GM23338 (cell line): ENCODE measurements at regions not wholly inside any gene's neighbourhood (a gene's known extent, or its start where the extent isn't known, plus 50 kb on each side); places are given as distances from the start of the nearest gene placed in this dataset.
"Not testable (repeated sequence)": the region's sequence is repeated elsewhere in the genome, so short reads cannot be mapped to it uniquely, and the experiment has no call there.

Experiments
- CTCF ChIP-seq, 2 experiments: fragments of 200-600 bp in 1 of 2; sonication (generic) in 1 of 2; conservative IDR thresholded peaks; 2 replicates each; pipeline versions ENCODE4 v1.5.1 to v1.6.1; 2016 to 2017; ENCODE audit warnings: antibody characterized with exemption in 2 of 2, low read depth in 2 of 2, mild to moderate bottlenecking in 2 of 2, moderate library complexity in 1 of 2
- ETS1 ChIP-seq: IDR thresholded peaks from 2 replicates; pipeline ENCODE4 v1.6.1; 2016; ENCODE audit warnings: antibody characterized with exemption
- EZH2 ChIP-seq: fragments of 200-600 bp; sonication (generic); IDR thresholded peaks from one replicate; pipeline ENCODE4 v1.8.0; 2017; ENCODE audit warnings: antibody characterized with exemption, mild to moderate bottlenecking, low read depth; ENCODE audit not compliant: unreplicated experiment
- EZH2phosphoT487 ChIP-seq: fragments of 200-600 bp; sonication (generic); IDR thresholded peaks from one replicate; pipeline ENCODE4 v1.8.1; 2018; ENCODE audit warnings: antibody characterized with exemption; ENCODE audit not compliant: unreplicated experiment
- JUNB ChIP-seq: IDR thresholded peaks from one replicate; pipeline ENCODE4 v1.6.1; 2016; ENCODE audit warnings: antibody characterized with exemption; ENCODE audit not compliant: unreplicated experiment
- NANOG ChIP-seq: IDR thresholded peaks from 2 replicates; pipeline ENCODE4 v1.6.1; 2016; ENCODE audit warnings: antibody characterized with exemption, borderline replicate concordance
- POLR2AphosphoS5 ChIP-seq: IDR thresholded peaks from 2 replicates; pipeline ENCODE4 v1.6.1; 2016; ENCODE audit warnings: antibody characterized with exemption, low read depth
- REST ChIP-seq: IDR thresholded peaks from one replicate; pipeline ENCODE4 v1.6.1; 2018; ENCODE audit warnings: antibody characterized with exemption; ENCODE audit not compliant: unreplicated experiment
- STAT1 ChIP-seq: IDR thresholded peaks from one replicate; pipeline ENCODE4 v1.6.1; 2016; ENCODE audit warnings: antibody characterized with exemption; ENCODE audit not compliant: unreplicated experiment
- ZNF114 ChIP-seq: fragments of 250-450 bp; sonication (Bioruptor Pico); IDR thresholded peaks from 2 replicates; pipeline ENCODE4 v1.5.0; 2020; ENCODE audit warnings: mild to moderate bottlenecking, moderate library complexity

- not testable (repeated sequence) for TF ChIP-seq CTCF (conservative IDR thresholded peaks at IDR 0.05; ENCODE audit: low read depth in 2 of 2); EZH2phosphoT487; POLR2AphosphoS5; REST; NANOG; ZNF114; EZH2; JUNB; ETS1; STAT1
Measured at GRCh38 chr13:50510885-50511545, 332.5 kb downstream of the DLEU7 start.
